Cardiac septum (tissue), 1 donor: ENCODE measurements at regions not wholly inside any gene's neighbourhood (a gene's known extent, or its start where the extent isn't known, plus 50 kb on each side); places are given as distances from the start of the nearest gene placed in this dataset.

ENCODE experiments used
- DNase-seq: peaks from one replicate; pipeline ENCODE4 v3.0.0-alpha.2; 2020; ENCODE audit warnings: low spot score
- intact Hi-C: fragments of 100-400 bp; cut with DNase I; formaldehyde crosslinking; loops from one replicate; pipeline ENCODE4 v1.14.0; 2022
- donor health status: DM: no; HTN: no; CAD: no.

GRCh38 chrX:130974323-130974722 lies 71.3 kb upstream of the ENOX2 start:
- intact Hi-C loops, result no loop called here

DNA sequence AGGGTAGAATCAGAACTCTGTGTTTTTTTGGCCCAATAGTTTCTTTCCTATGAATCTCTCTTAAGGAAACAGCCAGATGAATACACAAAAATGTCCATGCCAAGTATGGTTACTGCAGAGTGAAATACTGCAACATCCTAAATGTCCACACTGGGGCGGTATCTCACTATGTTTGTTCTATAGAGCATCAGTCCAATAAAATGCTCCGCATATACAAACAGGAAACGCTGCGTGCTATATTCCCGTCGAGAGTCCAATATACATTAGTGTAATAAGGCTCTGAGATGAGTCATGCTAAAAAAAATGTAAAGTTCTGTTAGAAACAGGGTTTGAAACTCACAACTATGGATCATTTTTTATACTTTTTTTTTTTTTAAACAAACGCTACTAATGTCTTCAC lies 72.9 kb upstream of the ENOX2 start:
- intact Hi-C loops, result loop anchor here (5.0 kb wide), 1 partner anchor 656 kb away; no protein-coding TSS in a partner anchor
- DNase-seq, result no peak

More at GRCh38 chrX:130974323-130974722, 71.3 kb upstream of the ENOX2 start:
- DNase-seq, result no peak

DNA sequence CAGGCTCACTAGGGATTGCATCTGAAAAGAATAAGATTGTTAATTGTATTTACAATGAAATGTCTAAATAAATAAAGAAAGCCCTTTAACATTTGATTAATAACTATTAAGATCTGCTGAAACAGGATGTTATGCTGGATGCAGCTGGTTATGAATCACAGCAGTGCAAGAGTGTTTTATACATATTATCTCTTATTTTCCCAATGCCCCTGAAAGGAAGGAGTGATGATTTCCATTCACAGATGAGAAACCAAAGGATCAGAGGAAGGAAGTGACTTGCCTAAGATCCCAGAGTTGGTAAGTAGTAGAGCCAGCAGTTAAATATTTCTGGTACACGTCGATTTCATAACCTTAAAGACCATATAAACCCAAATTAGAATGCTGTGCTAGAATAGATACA lies 76.3 kb upstream of the ARHGAP36 start:
- DNase-seq, result no peak
- intact Hi-C loops, result no loop called here

GRCh38 chrX:130984782-130985181 lies 73.4 kb upstream of the ARHGAP36 start:
- intact Hi-C loops, result no loop called here

GRCh38 chrX:130987241-130987640 lies 70.9 kb upstream of the ARHGAP36 start:
- DNase-seq, result no peak
- intact Hi-C loops, result no loop called here

More at GRCh38 chrX:130984782-130985181, 73.4 kb upstream of the ARHGAP36 start:
- DNase-seq, result no peak

DNA sequence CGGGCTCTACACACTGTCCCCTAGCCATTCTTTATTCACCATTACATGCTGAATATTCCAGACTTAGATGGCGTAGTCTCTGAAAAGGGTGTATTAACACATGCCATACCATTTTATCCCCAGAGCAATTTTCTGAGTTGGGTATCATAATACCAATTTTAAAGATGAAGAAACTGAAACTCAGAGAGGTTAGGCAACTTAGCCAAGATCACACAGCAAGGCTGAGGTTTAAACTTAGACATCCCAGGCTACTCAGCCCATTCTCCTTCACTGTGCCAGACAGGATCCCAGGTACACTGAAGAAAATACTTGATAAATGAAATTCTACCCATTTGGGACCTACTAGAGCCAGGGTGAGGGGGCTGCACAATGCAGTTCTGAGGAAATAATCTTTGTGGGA lies 67.4 kb upstream of the ARHGAP36 start:
- no peak for DNase-seq
- intact Hi-C loops, result no loop called here

- DNase-seq, result no peak
- intact Hi-C loops, result no loop called here
Measured at GRCh38 chrX:130994671-130995070, 63.5 kb upstream of the ARHGAP36 start.

DNA sequence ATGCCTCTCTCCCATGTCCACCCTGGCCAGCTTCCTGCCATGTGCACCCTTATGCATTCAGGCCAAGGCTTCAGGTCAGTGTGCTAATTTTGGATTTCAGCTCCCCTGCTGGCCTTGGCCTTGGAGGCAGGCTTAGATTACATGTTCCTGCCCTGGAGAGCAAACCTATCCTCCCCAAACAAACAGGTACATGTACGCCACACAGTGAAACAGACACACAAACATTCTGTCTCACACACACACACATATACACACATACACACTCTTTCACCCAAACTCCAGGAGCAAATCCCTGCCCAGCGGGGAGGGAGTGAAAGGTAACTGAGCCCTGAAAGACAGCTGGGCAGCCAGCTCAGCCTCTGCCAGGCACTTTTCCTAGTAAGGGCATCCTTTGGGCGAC lies 62.7 kb upstream of the ARHGAP36 start:
- intact Hi-C loops, result no loop called here
- DNase-seq, result no peak

DNA sequence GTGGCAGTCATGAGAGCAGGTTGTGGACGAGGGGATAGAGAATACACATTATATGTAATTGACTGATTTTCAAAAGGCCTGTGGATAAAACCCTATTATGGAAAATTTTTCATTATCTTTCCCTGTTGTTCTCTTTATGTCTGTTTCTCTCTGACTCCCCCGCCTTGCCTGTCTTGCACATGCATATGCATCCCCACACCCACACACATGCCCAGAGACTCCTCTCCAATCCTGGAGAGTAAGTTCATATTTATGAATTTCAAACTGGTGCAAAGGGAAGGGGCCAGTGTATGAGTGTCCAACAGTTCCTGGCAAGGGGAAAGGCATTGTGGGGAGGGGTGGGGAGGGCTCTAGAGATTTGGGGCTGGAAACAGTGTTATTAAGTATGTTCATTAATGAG lies 60.8 kb upstream of the ARHGAP36 start:
- no peak for DNase-seq
- intact Hi-C loops, result no loop called here

- intact Hi-C loops, result no loop called here
- no peak for DNase-seq
Measured at GRCh38 chrX:130999360-130999759, 58.8 kb upstream of the ARHGAP36 start.
